GM19467 (cell line): ENCODE measurements at regions not wholly inside any gene's neighbourhood (a gene's known extent, or its start where the extent isn't known, plus 50 kb on each side); places are given as distances from the start of the nearest gene placed in this dataset.
"Not testable (repeated sequence)": the region's sequence is repeated elsewhere in the genome, so short reads cannot be mapped to it uniquely, and the experiment has no call there.

ENCODE experiments used
- ATAC-seq: cut with Tn5 transposase; IDR thresholded peaks from one replicate; pipeline ENCODE4 v1.9.1; 2021; ENCODE audit warnings: mild to moderate bottlenecking, moderate library complexity; ENCODE audit not compliant: unreplicated experiment

- ATAC-seq, result no peak
These were observed 436.4 kb upstream of the CHRM3 start for GRCh38 chr1:238950017-238950416.

DNA sequence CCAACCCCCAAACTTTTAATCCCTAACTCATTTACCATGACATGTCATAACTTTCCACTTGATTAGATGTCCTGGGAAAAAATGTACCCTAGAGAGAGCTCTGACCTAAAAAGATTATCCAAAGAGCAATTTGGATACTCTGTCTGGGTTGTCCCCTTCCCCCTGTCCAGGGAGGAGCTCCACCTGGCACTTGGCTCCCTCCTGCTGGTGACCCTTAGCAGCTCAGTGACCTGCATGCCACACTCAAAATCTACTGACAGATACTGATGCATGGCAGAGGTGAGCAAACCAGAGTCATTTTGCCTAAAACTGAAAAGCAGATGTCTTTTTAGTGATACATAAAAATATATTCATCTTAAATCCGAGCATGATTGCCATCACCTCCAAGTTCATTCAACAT is 442.3 kb upstream of the CHRM3 start:
- no peak for ATAC-seq

DNA sequence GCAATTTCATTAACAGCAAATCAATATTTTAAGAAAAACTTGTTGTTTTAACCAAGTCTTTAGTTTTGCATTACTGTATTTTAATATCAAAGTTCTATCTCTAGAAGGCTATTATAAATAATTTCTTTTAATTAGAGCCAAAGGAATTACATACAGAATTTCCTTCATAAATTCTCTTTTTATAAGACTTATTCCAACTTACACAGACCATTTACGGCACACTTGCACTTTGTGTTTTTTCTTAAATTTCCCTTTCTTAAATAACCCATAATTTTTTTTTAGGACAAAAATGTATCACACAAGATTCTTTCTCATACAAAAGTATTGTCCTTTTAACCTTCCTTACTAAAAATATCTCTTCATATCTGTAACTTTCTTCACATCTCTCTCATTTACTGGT is 458.5 kb upstream of the CHRM3 start:
- no peak for ATAC-seq

DNA sequence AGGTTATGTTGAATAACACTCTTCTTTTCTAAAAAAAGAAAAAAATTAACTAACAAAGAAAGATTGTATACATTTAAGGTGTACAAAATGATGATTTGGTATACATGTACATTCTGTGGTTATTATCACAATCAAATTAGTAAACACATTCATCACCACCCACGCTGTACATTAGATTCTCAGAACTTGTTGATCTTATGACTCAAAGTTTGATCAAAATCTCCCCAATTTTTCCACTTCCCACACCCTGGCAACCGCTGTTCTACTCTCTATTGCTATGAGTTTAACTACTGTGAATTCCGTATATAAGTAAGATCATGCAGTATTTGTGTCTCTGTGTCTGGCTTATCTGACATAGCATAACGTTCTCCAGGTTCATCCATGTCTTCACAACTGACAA is 469.5 kb upstream of the CHRM3 start:
- no peak for ATAC-seq

DNA sequence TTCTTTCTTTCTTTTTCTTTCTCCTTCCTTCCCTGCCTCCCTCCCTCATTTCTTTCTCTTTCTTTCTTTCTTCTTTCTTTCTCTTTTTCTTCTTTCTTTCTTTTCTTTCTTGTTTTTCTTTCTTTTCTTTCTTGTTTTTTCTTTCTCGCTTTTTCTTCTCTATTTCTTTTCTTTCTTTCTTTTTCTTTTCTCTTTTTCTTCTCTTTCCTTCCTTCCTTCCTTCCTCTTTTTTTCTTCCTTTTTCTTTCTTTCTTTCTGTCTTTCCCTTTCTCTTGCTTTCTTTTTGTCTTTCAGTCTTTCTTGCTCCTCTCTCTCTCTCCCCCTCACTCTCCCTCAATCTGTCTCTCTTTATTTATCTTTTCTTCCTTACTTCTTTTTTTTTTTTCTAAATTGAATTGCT is 472.0 kb upstream of the CHRM3 start:
- ATAC-seq, result no peak

DNA sequence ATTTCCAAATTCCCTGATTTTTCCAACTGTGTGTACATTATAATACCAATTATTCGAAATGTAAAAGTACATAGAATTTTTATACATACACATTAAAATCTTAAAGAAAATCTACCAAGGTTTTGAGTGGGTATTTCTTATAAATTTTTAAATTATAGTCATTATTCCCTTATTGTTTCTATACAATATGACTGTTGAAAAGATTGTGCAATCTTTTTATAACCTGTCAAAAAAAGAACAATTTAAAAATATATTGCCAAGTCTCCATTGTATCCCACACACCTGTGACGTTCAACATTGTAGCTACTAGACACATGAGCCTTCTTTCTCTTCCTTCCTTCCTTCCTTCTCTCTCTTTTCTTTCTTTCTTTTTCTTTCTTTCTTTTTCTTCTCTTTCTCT is 473.2 kb upstream of the CHRM3 start:
- ATAC-seq, result no peak

GRCh38 chr1:238912148-238912547 is 474.2 kb upstream of the CHRM3 start:
- ATAC-seq, result no peak

DNA sequence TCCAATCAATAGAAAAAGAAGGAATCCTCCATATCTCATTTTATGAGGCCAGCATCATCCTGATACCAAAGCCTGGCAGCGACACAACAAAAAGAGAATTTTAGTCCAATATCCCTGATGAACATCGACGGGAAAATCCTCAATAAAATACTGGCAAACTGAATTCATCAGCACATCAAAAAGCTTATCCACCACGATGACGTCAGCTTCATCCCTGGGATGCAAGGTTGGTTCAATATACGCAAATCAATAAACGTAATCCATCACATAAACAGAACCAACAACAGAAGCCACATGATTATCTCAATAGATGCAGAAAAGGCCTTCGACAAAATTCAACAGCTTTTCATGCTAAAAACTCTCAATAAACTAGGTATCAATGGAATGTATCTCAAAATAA is 483.6 kb upstream of the CHRM3 start:
- ATAC-seq, result not testable (repeated sequence)

DNA sequence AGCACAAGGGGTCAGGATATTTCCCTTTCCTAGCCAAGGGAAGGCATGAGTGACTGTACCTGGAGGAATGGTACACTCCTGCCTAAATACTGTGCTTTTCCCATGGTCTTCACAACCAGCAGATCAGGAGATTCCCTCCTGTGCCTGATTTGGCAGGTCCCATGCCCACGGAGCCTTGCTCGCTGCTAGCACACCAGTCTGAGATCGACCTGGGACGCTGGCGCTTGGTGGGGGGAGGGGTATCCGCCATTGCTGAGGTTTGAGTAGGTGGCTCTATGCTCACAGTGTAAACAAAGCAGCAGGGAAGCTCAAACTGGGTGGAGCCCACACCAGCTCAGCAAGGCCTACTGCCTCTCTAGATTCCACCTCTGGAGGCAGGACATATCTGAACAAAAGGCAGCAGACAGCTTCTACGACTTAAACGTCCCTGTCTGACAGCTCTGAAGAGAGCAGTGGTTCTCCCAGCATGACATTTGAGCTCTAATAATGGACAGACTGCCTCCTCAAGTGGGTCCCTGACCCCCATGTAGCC is 486.0 kb upstream of the CHRM3 start:
- no peak for ATAC-seq

- ATAC-seq, result no peak
These were observed 487.5 kb upstream of the CHRM3 start for GRCh38 chr1:238898856-238899255.

DNA sequence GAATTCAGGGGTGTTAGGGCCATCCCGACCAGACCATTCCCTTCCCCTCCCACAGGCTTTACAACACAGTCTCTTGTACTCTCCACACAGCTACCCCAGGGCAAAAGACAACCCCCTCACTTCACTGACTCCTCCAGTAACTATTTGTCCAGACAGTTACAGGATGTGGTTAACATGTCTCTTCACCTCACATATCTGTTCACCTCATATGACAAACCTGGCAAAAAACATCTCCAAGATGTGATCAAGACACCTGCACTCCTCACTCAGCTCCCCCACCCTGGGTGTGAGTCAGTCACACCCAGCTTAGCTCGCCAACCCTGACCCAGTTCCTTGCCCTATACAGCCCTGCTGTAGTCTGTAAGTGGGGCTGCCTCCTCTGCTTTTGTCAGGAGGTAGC is 490.5 kb upstream of the CHRM3 start:
- ATAC-seq, result no peak

DNA sequence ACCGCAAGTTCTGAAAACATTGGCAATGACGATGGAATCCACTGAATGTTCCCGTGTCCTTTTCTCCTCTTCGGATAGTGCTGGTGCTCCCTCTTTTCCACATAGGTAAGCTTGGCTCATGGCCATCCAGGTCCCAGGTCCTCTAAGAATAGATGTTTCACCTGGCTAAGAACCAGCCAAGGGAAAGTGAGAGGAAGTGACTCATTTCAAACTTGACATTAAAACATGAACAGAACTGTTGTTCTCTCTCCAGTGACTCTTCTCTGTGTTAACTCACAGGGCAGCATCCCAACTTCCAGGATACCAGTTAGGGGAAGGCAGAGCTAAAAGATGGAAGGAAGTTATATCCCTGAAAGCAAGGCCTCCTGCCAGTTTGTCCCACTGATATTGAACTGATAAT is 493.8 kb upstream of the CHRM3 start:
- ATAC-seq, result no peak

- ATAC-seq, result no peak
These were observed 524.9 kb upstream of the CHRM3 start for GRCh38 chr1:238861342-238862066.

GRCh38 chr1:238833919-238834318 is 552.4 kb upstream of the CHRM3 start:
- no peak for ATAC-seq

DNA sequence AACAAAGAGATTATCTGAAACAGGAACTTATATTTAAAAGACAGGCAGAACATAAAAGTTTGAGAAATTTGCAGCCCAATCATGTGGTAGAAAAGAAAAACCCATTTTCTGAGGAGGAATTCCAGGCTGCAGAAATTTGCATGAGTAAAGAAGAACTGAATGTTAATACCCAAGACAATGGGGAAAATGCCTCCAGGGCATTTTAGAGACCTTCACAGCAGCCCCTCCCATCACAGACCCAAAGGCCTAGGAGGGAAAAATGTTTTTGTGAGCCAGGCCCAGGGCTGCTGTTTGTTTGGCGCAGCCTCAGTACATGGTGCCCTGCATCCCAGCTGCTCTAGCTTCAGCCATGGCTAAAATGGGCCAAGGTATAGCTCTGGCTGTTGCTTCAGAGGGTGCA is 554.3 kb upstream of the CHRM3 start:
- no peak for ATAC-seq

- ATAC-seq, result no peak
These were observed 556.2 kb upstream of the CHRM3 start for GRCh38 chr1:238830036-238830611.

- ATAC-seq, result no peak
These were observed 559.5 kb upstream of the CHRM3 start for GRCh38 chr1:238826891-238827290.

- no peak for ATAC-seq
These were observed 563.0 kb upstream of the CHRM3 start for GRCh38 chr1:238823416-238823815.

DNA sequence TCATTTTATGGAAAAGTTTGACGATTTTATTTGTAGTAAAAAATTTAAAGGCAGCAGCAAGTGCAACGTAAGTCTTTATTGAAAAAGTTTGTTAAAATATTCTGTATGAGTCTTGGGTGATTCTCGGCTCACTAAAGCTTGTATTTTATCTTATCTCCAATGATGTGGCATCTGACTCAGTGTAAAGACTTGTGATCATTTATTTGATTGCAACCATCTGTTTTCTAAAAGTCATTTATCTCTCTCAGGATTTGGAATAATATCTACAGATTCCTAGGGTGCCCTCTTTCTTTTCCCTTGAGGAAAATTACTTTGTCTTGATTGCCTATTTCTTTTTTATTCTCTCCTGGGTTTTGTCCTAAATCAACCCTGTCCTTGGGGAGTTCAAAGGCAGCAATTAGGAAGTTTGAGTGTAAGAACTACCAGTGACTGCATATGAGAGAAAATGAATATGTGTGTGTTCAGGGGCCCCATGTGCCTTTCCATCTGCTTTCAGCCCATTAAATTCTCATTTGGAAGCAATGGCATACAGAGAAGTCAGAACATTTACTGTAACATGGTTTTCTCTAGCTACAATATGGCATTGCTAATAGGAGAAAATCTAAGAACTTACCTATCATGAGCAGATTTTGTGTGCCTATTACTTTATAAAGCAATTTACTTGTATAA is 575.0 kb upstream of the CHRM3 start:
- ATAC-seq, result no peak

- no peak for ATAC-seq
These were observed 595.5 kb upstream of the CHRM3 start for GRCh38 chr1:238790882-238791281.

GRCh38 chr1:238789916-238790667 is 596.3 kb upstream of the CHRM3 start:
- ATAC-seq, result no peak
